ENCODE measurements at regions not wholly inside any gene's neighbourhood (a gene's known extent, or its start where the extent isn't known, plus 50 kb on each side); places are given as distances from the start of the nearest gene placed in this dataset.

GRCh38 chr7:34385384-34385783, 272.6 kb upstream of the NPSR1 start:
- Histone ChIP-seq H3K27me3 (ENCODE audit: low read depth) (no peaks in the 10 kb centered on the region), H3K36me3 (no peaks in the 10 kb centered on the region), H3K4me1 (no peaks in the 10 kb centered on the region), H3K9me3 (peaks cover 10% of the 10 kb centered on the region), H3K27ac (no peak overlapping the region), H3K4me3 (no peak overlapping the region)
- ATAC-seq: peak in 1 of 2 donors; percentile 45
- no peak for TF ChIP-seq CTCF (IDR thresholded peaks at IDR 0.05)
- intact Hi-C loops (cut with DNase I): no loop called here
- DNase-seq: no peak

- Histone ChIP-seq H3K4me3 (no peak overlapping the region), H3K36me3 (no peaks in the 10 kb centered on the region), H3K9me3 (no peaks in the 10 kb centered on the region), H3K27ac (no peak overlapping the region), H3K4me1 (no peaks in the 10 kb centered on the region), H3K27me3 (ENCODE audit: low read depth) (no peaks in the 10 kb centered on the region)
- intact Hi-C loops (cut with DNase I): no loop called here
- TF ChIP-seq CTCF (IDR thresholded peaks at IDR 0.05): no peak
- DNase-seq: no peak
- no peak for ATAC-seq
Observed at GRCh38 chr7:34389332-34390078, 268.5 kb upstream of the NPSR1 start.

- intact Hi-C loops (cut with DNase I): no loop called here
- Histone ChIP-seq H3K9me3 (no peaks in the 10 kb centered on the region), H3K4me3 (no peak overlapping the region), H3K27ac (no peak overlapping the region), H3K27me3 (ENCODE audit: low read depth) (no peaks in the 10 kb centered on the region), H3K36me3 (no peaks in the 10 kb centered on the region), H3K4me1 (no peaks in the 10 kb centered on the region)
- ATAC-seq (no peak), DNase-seq (no peak)
- TF ChIP-seq CTCF (IDR thresholded peaks at IDR 0.05): no peak
Observed at GRCh38 chr7:34390103-34390502, 267.9 kb upstream of the NPSR1 start.

- no peak overlapping the region for H3K27ac ChIP-seq
- DNase-seq (no peak), ATAC-seq (no peak)
- no peaks in the 10 kb centered on the region for H3K4me1 ChIP-seq
- no peak for TF ChIP-seq CTCF (IDR thresholded peaks at IDR 0.05)
- H3K9me3 ChIP-seq: no peaks in the 10 kb centered on the region
- intact Hi-C loops (cut with DNase I): no loop called here
- H3K4me3 ChIP-seq: no peak overlapping the region
- H3K36me3 ChIP-seq: no peaks in the 10 kb centered on the region
- H3K27me3 ChIP-seq (ENCODE audit: low read depth): no peaks in the 10 kb centered on the region
Observed at GRCh38 chr7:34392972-34393371, 265.0 kb upstream of the NPSR1 start.

- intact Hi-C loops (cut with DNase I): no loop called here
- ATAC-seq (no peak), DNase-seq (no peak)
- no peak overlapping the region for H3K4me3 ChIP-seq
- H3K4me1 ChIP-seq: no peaks in the 10 kb centered on the region
- H3K27me3 ChIP-seq (ENCODE audit: low read depth): no peaks in the 10 kb centered on the region
- no peaks in the 10 kb centered on the region for H3K36me3 ChIP-seq
- TF ChIP-seq CTCF (IDR thresholded peaks at IDR 0.05): no peak
- no peak overlapping the region for H3K27ac ChIP-seq
- H3K9me3 ChIP-seq: no peaks in the 10 kb centered on the region
Observed at GRCh38 chr7:34396437-34397064, 261.5 kb upstream of the NPSR1 start.
